HepG2 (cell line): ENCODE measurements at regions not wholly inside any gene's neighbourhood (a gene's known extent, or its start where the extent isn't known, plus 50 kb on each side); places are given as distances from the start of the nearest gene placed in this dataset.

Experiments used
- ATAC-seq: fragments of 200-7000 bp; cut with Tn5 transposase; 3 replicates; pipeline ENCODE4 v1.9.1; 2020; ENCODE audit warnings: mild to moderate bottlenecking, moderate library complexity
- BruUV-seq: library from RNA; stranded (reverse); fragments of 400-500 nt; replicated peaks from 2 replicates; lab custom pipeline; 2021; lab: Mats Ljungman, UMichigan
- CTCF ChIA-PET: fragments of 300-600 bp; formaldehyde crosslinking; extraction: SDS; loops from one replicate; lab custom pipeline; 2021; ENCODE audit warnings: low total read pairs, inconsistent platforms, low intra/inter-chr PET ratio; lab: Yijun Ruan, JAX
- POLR2A ChIA-PET: fragments of 350-600 bp; sonication (Branson Sonifier 250); formaldehyde crosslinking; loops from one replicate; lab custom pipeline; 2020; ENCODE audit warnings: antibody characterized with exemption, inconsistent platforms; lab: Yijun Ruan, JAX
- DNase-seq: peaks from one replicate; pipeline ENCODE4 v3.0.0-alpha.2; 2015; ENCODE audit warnings: low spot score
- FAIRE-seq: peaks from 3 replicates; lab custom pipeline; 2011; peaks lifted over from hg19 to GRCh38; lab: Jason Lieb, UNC
- H2AFZ ChIP-seq: one replicate; pipeline ENCODE4 v1.6.1; 2011; ENCODE audit warnings: low read length, inconsistent platforms
- H3K27ac ChIP-seq: fragments of 300-600 bp; 3 replicates; pipeline ENCODE4 v1.8.0; 2011; ENCODE audit warnings: mixed run types, mild to moderate bottlenecking, mixed read lengths, low read length, inconsistent platforms; ENCODE audit not compliant: insufficient read depth; ENCODE audit errors: extremely low read length
- H3K27me3 ChIP-seq, 2 experiments: fragments of 200-600 bp in 1 of 2; 2 replicates in 1 of 2; 3 replicates in 1 of 2; pipeline versions ENCODE4 v1.6.0 to v1.8.0; 2011; ENCODE audit warnings: low read length in 2 of 2, mild to moderate bottlenecking in 2 of 2, moderate library complexity in 2 of 2, inconsistent platforms in 1 of 2; ENCODE audit not compliant: insufficient read depth in 2 of 2, control insufficient read depth in 1 of 2
- H3K36me3 ChIP-seq, 2 experiments: fragments of 200-600 bp in 1 of 2; replicated peaks in 1 of 2; 2 replicates in 1 of 2; 3 replicates in 1 of 2; pipeline versions ENCODE4 v1.5.1 to v1.8.0; 2011; ENCODE audit warnings: low read length in 2 of 2, inconsistent platforms in 1 of 2; ENCODE audit not compliant: insufficient read depth in 2 of 2, control insufficient read depth in 1 of 2
- H3K4me1 ChIP-seq: 2 replicates; pipeline ENCODE4 v1.5.1; 2012; ENCODE audit warnings: low read length, inconsistent platforms; ENCODE audit not compliant: insufficient read depth
- H3K4me2 ChIP-seq: 2 replicates; pipeline ENCODE4 v1.6.0; 2011; ENCODE audit warnings: low read depth, low read length, inconsistent platforms
- H3K4me3 ChIP-seq, 3 experiments: fragments of 200-600 bp in 1 of 3; sonication (generic), shearing (Covaris generic) in 1 of 3; replicated peaks in 1 of 3; 2 replicates each; pipeline ENCODE4 v1.5.1; 2011 to 2016; ENCODE audit warnings: low read length in 3 of 3, inconsistent platforms in 2 of 3, low read depth in 2 of 3, mild to moderate bottlenecking in 2 of 3, control low read depth in 1 of 3, mixed read lengths in 1 of 3; ENCODE audit not compliant: insufficient read depth in 1 of 3
- H3K79me2 ChIP-seq: one replicate; pipeline ENCODE4 v1.6.1; 2011; ENCODE audit warnings: low read length, inconsistent platforms; ENCODE audit not compliant: insufficient read depth
- H3K9ac ChIP-seq: 2 replicates; pipeline ENCODE4 v1.6.0; 2011; ENCODE audit warnings: mild to moderate bottlenecking, low read depth, low read length, inconsistent platforms; ENCODE audit not compliant: insufficient read depth
- H3K9me3 ChIP-seq: 2 replicates; pipeline ENCODE4 v1.5.1; 2012; ENCODE audit warnings: mild to moderate bottlenecking, low read length
- H4K20me1 ChIP-seq: 2 replicates; pipeline ENCODE4 v1.6.0; 2011; ENCODE audit warnings: inconsistent platforms, mild to moderate bottlenecking, low read length, moderate library complexity; ENCODE audit not compliant: insufficient read depth
- ARNT ChIP-seq: fragments of 450-650 bp; IDR thresholded peaks from 2 replicates; pipeline ENCODE4 v1.6.1; 2017
- FOXC1 ChIP-seq: sonication (generic); formaldehyde crosslinking; IDR thresholded peaks from 2 replicates; pipeline ENCODE4 v1.8.0; 2022; ENCODE audit warnings: mild to moderate bottlenecking, missing genetic modification reagents, borderline replicate concordance
- GLMP ChIP-seq: sonication (generic); formaldehyde crosslinking; IDR thresholded peaks from 2 replicates; pipeline ENCODE4 v1.9.0; 2021; ENCODE audit warnings: missing genetic modification reagents, mild to moderate bottlenecking, borderline replicate concordance
- KDM2A ChIP-seq: sonication (generic); formaldehyde crosslinking; IDR thresholded peaks from 2 replicates; pipeline ENCODE4 v1.4.0; 2020; ENCODE audit warnings: low read depth, missing genetic modification reagents, borderline replicate concordance
- MIER2 ChIP-seq: IDR thresholded peaks from 2 replicates; pipeline ENCODE4 v1.6.1; 2016; ENCODE audit warnings: missing biosample characterization, missing genetic modification reagents
- NFKB2 ChIP-seq: sonication (generic); formaldehyde crosslinking; IDR thresholded peaks from 2 replicates; pipeline ENCODE4 v1.4.0; 2020; ENCODE audit warnings: missing genetic modification reagents, borderline replicate concordance
- SAFB2 ChIP-seq: sonication (generic); formaldehyde crosslinking; IDR thresholded peaks from 2 replicates; pipeline ENCODE4 v1.5.1; 2020; ENCODE audit warnings: missing genetic modification reagents, low read depth, mild to moderate bottlenecking, borderline replicate concordance
- SETDB1 ChIP-seq: sonication (generic); formaldehyde crosslinking; IDR thresholded peaks from 2 replicates; pipeline ENCODE4 v1.5.1; 2020; ENCODE audit warnings: missing genetic modification reagents, mild to moderate bottlenecking, borderline replicate concordance
- STAG1 ChIP-seq: sonication (generic); formaldehyde crosslinking; IDR thresholded peaks from 2 replicates; pipeline ENCODE4 v1.4.0; 2020; ENCODE audit warnings: missing genetic modification reagents
- SUZ12 ChIP-seq: fragments of 150-350 bp; IDR thresholded peaks from 2 replicates; pipeline ENCODE4 v1.6.1; 2014; ENCODE audit warnings: low read depth, low read length
- TMF1 ChIP-seq: sonication (generic); formaldehyde crosslinking; IDR thresholded peaks from 2 replicates; pipeline ENCODE4 v1.8.1; 2022; ENCODE audit warnings: low read depth, missing genetic modification reagents
- ZNF317 ChIP-seq: sonication (generic); formaldehyde crosslinking; IDR thresholded peaks from 2 replicates; pipeline ENCODE4 v1.5.0; 2020; ENCODE audit warnings: mild to moderate bottlenecking, missing genetic modification reagents
- ZNF510 ChIP-seq: sonication (generic); formaldehyde crosslinking; IDR thresholded peaks from 2 replicates; pipeline ENCODE4 v1.4.0; 2020; ENCODE audit warnings: low read depth, mild to moderate bottlenecking, missing genetic modification reagents
- ZNF644 ChIP-seq: IDR thresholded peaks from 2 replicates; pipeline ENCODE4 v1.6.1; 2016; ENCODE audit warnings: low read depth
- ZNF670 ChIP-seq: sonication (generic); formaldehyde crosslinking; IDR thresholded peaks from 2 replicates; pipeline ENCODE4 v1.8.0; 2022; ENCODE audit warnings: mild to moderate bottlenecking, missing genetic modification reagents, borderline replicate concordance
- WGBS: methylation state at CpG from one replicate; pipeline ENCODE4 v1.1.6; 2017; ENCODE audit warnings: low lambda C conversion rate; 5-methylcytosine and 5-hydroxymethylcytosine counted together
- in situ Hi-C: cut with HindIII; loops from 2 replicates; pipeline ENCODE4 v1.10.0; 2017; ENCODE audit warnings: low pct_unique_long_range_greater_than_20kb; ENCODE audit not compliant: extremely low pct_ligation_motif_present
- intact Hi-C: fragments of 100-400 bp; cut with micrococcal nuclease; formaldehyde crosslinking; loops from one replicate; pipeline ENCODE4 v1.10.0; 2022; ENCODE audit not compliant: unreplicated experiment
- TF ChIP-seq, protein P1 (sequence below): sonication (generic); formaldehyde crosslinking; IDR thresholded peaks from 2 replicates; pipeline ENCODE4 v1.5.0; 2020; ENCODE audit warnings: missing genetic modification reagents, mild to moderate bottlenecking, borderline replicate concordance

- no peak for DNase-seq
- TF ChIP-seq GLMP (CRISPR knock-in tag), result no peak
- TF ChIP-seq ARNT, result no peak
- no peak for TF ChIP-seq STAG1 (CRISPR knock-in tag)
- no peak for TF ChIP-seq ZNF644 (CRISPR knock-in tag)
- no peak for TF ChIP-seq ZNF317
- H4K20me1 ChIP-seq, result no peaks in the 10 kb centered on the region
- H3K9me3 ChIP-seq, result peaks cover 10% of the 10 kb centered on the region; the same call in 1 of the 2 replicates
- no TSS peak for BruUV-seq
- ChIA-PET CTCF (no interaction called here), POLR2A (no interaction called here)
- in situ Hi-C loops, result no loop called here
- no peaks in the 10 kb centered on the region for H3K36me3 ChIP-seq
- no peak overlapping the region for H3K27ac ChIP-seq
- no peak overlapping the region for H2AFZ ChIP-seq
- no peak overlapping the region for H3K4me2 ChIP-seq
- no peak for ATAC-seq
- no peak overlapping the region for H3K4me3 ChIP-seq
- no peak overlapping the region for H3K9ac ChIP-seq
- H3K4me1 ChIP-seq, result no peaks in the 10 kb centered on the region
- H3K79me2 ChIP-seq, result no peaks in the 10 kb centered on the region
- 3% methylated on average over 1 of the region's 1 CpG for WGBS
- intact Hi-C loops, result no loop called here
- FAIRE-seq, result no peak
- no peaks in the 10 kb centered on the region for H3K27me3 ChIP-seq
These were observed 1247.5 kb upstream of the CDH8 start for GRCh38 chr16:63283721-63284120.

GRCh38 chr16:63244631-63245030 lies 1208.4 kb upstream of the CDH8 start:
- Histone ChIP-seq H3K4me3 (no peak overlapping the region), H3K9me3 (peaks cover 22% of the 10 kb centered on the region), H3K9ac (no peak overlapping the region), H3K4me1 (no peaks in the 10 kb centered on the region), H3K27ac (no peak overlapping the region), H3K36me3 (no peaks in the 10 kb centered on the region), H3K4me2 (no peak overlapping the region), H4K20me1 (no peaks in the 10 kb centered on the region), H3K79me2 (no peaks in the 10 kb centered on the region), H3K27me3 (no peaks in the 10 kb centered on the region), H2AFZ (no peak overlapping the region)
- in situ Hi-C loops, result no loop called here
- whole genome bisulfite sequencing, result 6% methylated on average over 5 of the region's 5 CpGs
- BruUV-seq, result no TSS peak
- DNase-seq (no peak), FAIRE-seq (no peak), ATAC-seq (no peak)
- CTCF ChIA-PET, result no interaction called here
- intact Hi-C loops, result no loop called here
- POLR2A ChIA-PET, result no interaction called here
- TF ChIP-seq TMF1 (CRISPR knock-in tag) (no peak), SUZ12 (no peak), NFKB2 (CRISPR knock-in tag) (no peak), SAFB2 (CRISPR knock-in tag) (no peak), ZNF670 (no peak), KDM2A (CRISPR knock-in tag) (no peak), ZNF510 (no peak), MIER2 (CRISPR knock-in tag) (no peak), FOXC1 (no peak), SETDB1 (no peak)
- TF ChIP-seq, protein P1, sequence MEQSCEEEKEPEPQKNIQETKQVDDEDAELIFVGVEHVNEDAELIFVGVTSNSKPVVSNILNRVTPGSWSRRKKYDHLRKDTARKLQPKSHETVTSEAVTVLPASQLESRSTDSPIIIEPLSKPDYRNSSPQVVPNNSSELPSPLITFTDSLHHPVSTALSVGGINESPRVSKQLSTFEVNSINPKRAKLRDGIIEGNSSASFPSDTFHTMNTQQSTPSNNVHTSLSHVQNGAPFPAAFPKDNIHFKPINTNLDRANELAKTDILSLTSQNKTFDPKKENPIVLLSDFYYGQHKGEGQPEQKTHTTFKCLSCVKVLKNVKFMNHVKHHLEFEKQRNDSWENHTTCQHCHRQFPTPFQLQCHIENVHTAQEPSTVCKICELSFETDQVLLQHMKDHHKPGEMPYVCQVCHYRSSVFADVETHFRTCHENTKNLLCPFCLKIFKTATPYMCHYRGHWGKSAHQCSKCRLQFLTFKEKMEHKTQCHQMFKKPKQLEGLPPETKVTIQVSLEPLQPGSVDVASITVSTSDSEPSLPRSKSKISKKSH (CRISPR knock-in tag), result no peak
